ENCODE measurements at regions not wholly inside any gene's neighbourhood (a gene's known extent, or its start where the extent isn't known, plus 50 kb on each side); places are given as distances from the start of the nearest gene placed in this dataset.

GRCh38 chr18:46293742-46294181, 189.6 kb downstream of the HAUS1 start:
- no peak overlapping the region for H3K4me3 ChIP-seq (ENCODE audit: low read length)
- no peak for DNase-seq (ENCODE audit: low read depth)
- no peak for TF ChIP-seq CTCF (conservative IDR thresholded peaks at IDR 0.05; ENCODE audit: low read depth, low read length)

GRCh38 chr18:46294318-46294717, 190.1 kb downstream of the HAUS1 start:
- no peak for DNase-seq (ENCODE audit: low read depth)
- TF ChIP-seq CTCF (conservative IDR thresholded peaks at IDR 0.05; ENCODE audit: low read depth, low read length), result no peak
- no peak overlapping the region for H3K4me3 ChIP-seq (ENCODE audit: low read length)

- H3K4me3 ChIP-seq (ENCODE audit: low read length), result no peak overlapping the region
- TF ChIP-seq CTCF (conservative IDR thresholded peaks at IDR 0.05; ENCODE audit: low read depth, low read length), result no peak
- DNase-seq (ENCODE audit: low read depth), result no peak
These were observed 190.6 kb downstream of the HAUS1 start for GRCh38 chr18:46294751-46295150.

DNA sequence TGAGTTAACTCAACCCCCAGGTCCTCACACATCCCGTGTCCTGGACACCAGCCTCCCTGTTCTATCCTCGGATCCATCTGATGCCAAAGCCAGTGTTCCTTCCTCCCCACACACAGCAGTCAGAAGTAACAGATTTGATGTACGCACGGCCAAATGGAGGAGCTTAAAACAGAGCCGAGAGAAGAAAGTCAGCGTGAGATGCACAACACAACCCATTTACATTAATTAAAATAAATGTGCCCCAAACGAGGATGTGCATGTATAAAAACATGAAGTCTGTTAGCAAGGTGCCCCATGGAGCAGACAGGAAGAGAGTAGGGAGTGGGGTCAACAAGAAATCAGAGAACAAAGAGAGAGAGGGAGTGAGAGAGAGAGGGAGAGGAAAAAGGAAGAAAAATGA, 191.2 kb downstream of the HAUS1 start:
- no peak for DNase-seq (ENCODE audit: low read depth)
- H3K4me3 ChIP-seq (ENCODE audit: low read length), result no peak overlapping the region
- TF ChIP-seq CTCF (conservative IDR thresholded peaks at IDR 0.05; ENCODE audit: low read depth, low read length), result no peak

GRCh38 chr18:46296656-46297055, 192.5 kb downstream of the HAUS1 start:
- DNase-seq (ENCODE audit: low read depth), result no peak
- H3K4me3 ChIP-seq (ENCODE audit: low read length), result no peak overlapping the region
- no peak for TF ChIP-seq CTCF (conservative IDR thresholded peaks at IDR 0.05; ENCODE audit: low read depth, low read length)

GRCh38 chr18:46297124-46297523, 192.9 kb downstream of the HAUS1 start:
- DNase-seq (ENCODE audit: low read depth), result no peak
- no peak for TF ChIP-seq CTCF (conservative IDR thresholded peaks at IDR 0.05; ENCODE audit: low read depth, low read length)
- no peak overlapping the region for H3K4me3 ChIP-seq (ENCODE audit: low read length)

DNA sequence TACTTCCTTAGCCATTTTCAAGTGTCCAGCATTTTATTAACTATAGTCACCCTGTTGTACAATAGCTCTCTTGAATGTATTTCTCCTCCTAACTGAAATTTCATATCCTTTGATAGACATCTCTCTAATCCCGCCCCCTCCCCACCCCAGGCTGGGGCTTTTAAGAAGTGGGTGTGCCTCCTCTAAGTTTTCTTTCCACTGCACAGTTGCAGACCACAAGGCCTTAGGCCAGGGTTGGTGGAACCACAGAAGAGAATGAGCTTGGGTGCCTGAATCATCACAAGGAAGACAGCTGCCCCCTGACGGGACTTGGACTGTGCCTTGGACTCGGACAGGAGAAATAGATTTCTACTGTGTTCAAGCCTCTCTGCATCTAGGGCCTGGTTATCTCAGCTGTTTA, 193.4 kb downstream of the HAUS1 start:
- no peak for DNase-seq (ENCODE audit: low read depth)
- no peak for TF ChIP-seq CTCF (conservative IDR thresholded peaks at IDR 0.05; ENCODE audit: low read depth, low read length)
- no peak overlapping the region for H3K4me3 ChIP-seq (ENCODE audit: low read length)

Data from retinal pigment epithelial cell (primary cell).